Astrocyte (in vitro differentiated cells and primary cell): ENCODE measurements at regions not wholly inside any gene's neighbourhood (a gene's known extent, or its start where the extent isn't known, plus 50 kb on each side); places are given as distances from the start of the nearest gene placed in this dataset.
"Not testable (repeated sequence)": the region's sequence is repeated elsewhere in the genome, so short reads cannot be mapped to it uniquely, and the experiment has no call there.

Experiments
- DNase-seq: peaks from one replicate; pipeline ENCODE4 v3.0.0-alpha.2; 2010; ENCODE audit warnings: low read depth
- FAIRE-seq: peaks from 2 replicates; lab custom pipeline; 2011; peaks lifted over from hg19 to GRCh38; lab: Jason Lieb, UNC
- H2AFZ ChIP-seq: 2 replicates; pipeline ENCODE4 v1.6.0; 2012; ENCODE audit warnings: low read depth, low read length, inconsistent platforms
- H3K27ac ChIP-seq: 2 replicates; pipeline ENCODE4 v1.5.1; 2011; ENCODE audit warnings: low read depth, low read length, inconsistent platforms
- H3K27me3 ChIP-seq: 2 replicates; pipeline ENCODE4 v1.6.0; 2011; ENCODE audit warnings: low read length, inconsistent platforms; ENCODE audit not compliant: insufficient read depth
- H3K36me3 ChIP-seq: 2 replicates; pipeline ENCODE4 v1.5.1; 2011; ENCODE audit warnings: low read length, inconsistent platforms; ENCODE audit not compliant: insufficient read depth
- H3K4me1 ChIP-seq: 2 replicates; pipeline ENCODE4 v1.5.1; 2011; ENCODE audit warnings: low read length, inconsistent platforms; ENCODE audit not compliant: insufficient read depth
- H3K4me2 ChIP-seq: 2 replicates; pipeline ENCODE4 v1.6.0; 2012; ENCODE audit warnings: low read length, inconsistent platforms
- H3K4me3 ChIP-seq: 2 replicates; pipeline ENCODE4 v1.5.1; 2011; ENCODE audit warnings: low read depth, mild to moderate bottlenecking, low read length, inconsistent platforms; ENCODE audit not compliant: insufficient read depth
- H3K79me2 ChIP-seq: 2 replicates; pipeline ENCODE4 v1.6.0; 2012; ENCODE audit warnings: mild to moderate bottlenecking, low read length, inconsistent platforms; ENCODE audit not compliant: insufficient read depth
- H3K9ac ChIP-seq: 2 replicates; pipeline ENCODE4 v1.6.0; 2012; ENCODE audit warnings: mild to moderate bottlenecking, low read length, inconsistent platforms
- H3K9me3 ChIP-seq: 2 replicates; pipeline ENCODE4 v1.5.1; 2012; ENCODE audit warnings: low read depth, mild to moderate bottlenecking, low read length, inconsistent platforms; ENCODE audit not compliant: insufficient read depth
- H4K20me1 ChIP-seq: 2 replicates; pipeline ENCODE4 v1.6.0; 2012; ENCODE audit warnings: low read length, inconsistent platforms; ENCODE audit not compliant: insufficient read depth
- H3K27ac Mint-ChIP-seq: one replicate; pipeline ENCODE4 v1.8.0; 2021; ENCODE audit warnings: mild to moderate bottlenecking, mixed read lengths; ENCODE audit not compliant: unreplicated experiment
- H3K27me3 Mint-ChIP-seq: one replicate; pipeline ENCODE4 v1.8.0; 2021; ENCODE audit warnings: low read depth, mixed read lengths; ENCODE audit not compliant: unreplicated experiment
- H3K36me3 Mint-ChIP-seq: one replicate; pipeline ENCODE4 v1.8.0; 2021; ENCODE audit warnings: low read depth, mixed read lengths; ENCODE audit not compliant: unreplicated experiment
- H3K4me1 Mint-ChIP-seq: one replicate; pipeline ENCODE4 v1.8.0; 2021; ENCODE audit warnings: low read depth, mixed read lengths; ENCODE audit not compliant: unreplicated experiment
- H3K4me3 Mint-ChIP-seq: one replicate; pipeline ENCODE4 v1.8.0; 2021; ENCODE audit warnings: mild to moderate bottlenecking, moderate library complexity, mixed read lengths; ENCODE audit not compliant: unreplicated experiment
- H3K9me3 Mint-ChIP-seq: one replicate; pipeline ENCODE4 v1.8.0; 2021; ENCODE audit warnings: mild to moderate bottlenecking, mixed read lengths; ENCODE audit not compliant: unreplicated experiment
- EZH2 ChIP-seq: IDR thresholded peaks from 2 replicates; pipeline ENCODE4 v1.6.1; 2012; ENCODE audit warnings: mild to moderate bottlenecking, low read length, inconsistent platforms; ENCODE audit not compliant: insufficient read depth
- TF ChIP-seq, protein P1 (sequence below): IDR thresholded peaks from 2 replicates; pipeline ENCODE4 v1.5.1; 2011; ENCODE audit warnings: low read depth, mild to moderate bottlenecking, inconsistent platforms, low read length, moderate library complexity; ENCODE audit not compliant: insufficient read depth

DNA sequence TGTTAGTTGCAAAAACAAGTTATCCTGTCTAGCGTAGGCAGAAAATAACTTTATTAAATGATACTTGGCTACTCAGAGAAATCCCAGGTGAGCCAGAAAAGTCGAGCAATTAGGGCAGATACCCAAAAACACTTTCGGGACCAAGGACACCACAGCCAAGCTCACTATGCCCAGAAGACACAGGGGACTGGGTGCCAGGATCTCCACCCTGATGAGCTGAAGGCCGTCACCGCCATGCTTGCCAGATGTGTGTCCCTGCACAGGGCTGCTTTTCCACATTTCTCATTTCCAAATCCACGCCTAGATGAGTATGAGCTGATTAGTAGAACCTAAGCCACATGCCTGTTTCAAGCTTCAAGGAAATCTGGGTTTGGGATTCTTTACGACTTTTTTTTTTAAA, 214.0 kb upstream of the SMLR1 start:
- Histone ChIP-seq H3K4me3 (no peak overlapping the region), H4K20me1 (no peaks in the 10 kb centered on the region), H3K9me3 (no peaks in the 10 kb centered on the region), H3K36me3 (no peaks in the 10 kb centered on the region), H3K9ac (no peak overlapping the region), H3K4me2 (no peak overlapping the region), H2AFZ (no peak overlapping the region), H3K79me2 (no peaks in the 10 kb centered on the region), H3K27ac (no peak overlapping the region), H3K27me3 (no peaks in the 10 kb centered on the region), H3K4me1 (no peaks in the 10 kb centered on the region)
- TF ChIP-seq, protein P1, sequence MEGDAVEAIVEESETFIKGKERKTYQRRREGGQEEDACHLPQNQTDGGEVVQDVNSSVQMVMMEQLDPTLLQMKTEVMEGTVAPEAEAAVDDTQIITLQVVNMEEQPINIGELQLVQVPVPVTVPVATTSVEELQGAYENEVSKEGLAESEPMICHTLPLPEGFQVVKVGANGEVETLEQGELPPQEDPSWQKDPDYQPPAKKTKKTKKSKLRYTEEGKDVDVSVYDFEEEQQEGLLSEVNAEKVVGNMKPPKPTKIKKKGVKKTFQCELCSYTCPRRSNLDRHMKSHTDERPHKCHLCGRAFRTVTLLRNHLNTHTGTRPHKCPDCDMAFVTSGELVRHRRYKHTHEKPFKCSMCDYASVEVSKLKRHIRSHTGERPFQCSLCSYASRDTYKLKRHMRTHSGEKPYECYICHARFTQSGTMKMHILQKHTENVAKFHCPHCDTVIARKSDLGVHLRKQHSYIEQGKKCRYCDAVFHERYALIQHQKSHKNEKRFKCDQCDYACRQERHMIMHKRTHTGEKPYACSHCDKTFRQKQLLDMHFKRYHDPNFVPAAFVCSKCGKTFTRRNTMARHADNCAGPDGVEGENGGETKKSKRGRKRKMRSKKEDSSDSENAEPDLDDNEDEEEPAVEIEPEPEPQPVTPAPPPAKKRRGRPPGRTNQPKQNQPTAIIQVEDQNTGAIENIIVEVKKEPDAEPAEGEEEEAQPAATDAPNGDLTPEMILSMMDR = no peak
- TF ChIP-seq EZH2 = no peak
- no peak overlapping the region for H3K4me3 Mint-ChIP-seq
- peaks cover 2% of the 10 kb centered on the region for H3K9me3 Mint-ChIP-seq
- no peaks in the 10 kb centered on the region for H3K4me1 Mint-ChIP-seq
- no peaks in the 10 kb centered on the region for H3K36me3 Mint-ChIP-seq
- H3K27ac Mint-ChIP-seq = no peak overlapping the region
- DNase-seq (no peak), FAIRE-seq (no peak)
- H3K27me3 Mint-ChIP-seq = no peaks in the 10 kb centered on the region

DNA sequence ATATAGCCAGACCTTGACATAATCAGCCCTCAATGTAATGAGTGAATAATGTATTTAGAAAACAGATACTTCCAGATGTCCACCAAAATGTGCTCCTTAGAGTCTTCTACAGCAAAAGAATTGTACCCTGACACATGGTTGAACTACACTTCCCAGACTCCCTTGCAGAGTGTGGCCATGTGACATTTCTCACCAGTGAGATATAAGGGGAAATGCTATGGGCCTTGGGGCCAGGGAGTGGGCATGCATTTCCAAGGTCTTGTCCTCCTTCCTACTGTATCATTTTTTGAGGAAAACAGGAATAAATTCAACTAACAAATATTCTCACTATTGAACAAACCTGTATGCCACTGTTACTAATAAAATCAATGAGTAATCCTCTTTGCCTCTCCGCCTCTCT, 211.4 kb upstream of the SMLR1 start:
- TF ChIP-seq, protein P1 = no peak
- no peak for TF ChIP-seq EZH2
- H3K79me2 ChIP-seq = no peaks in the 10 kb centered on the region
- H3K9me3 ChIP-seq = no peaks in the 10 kb centered on the region
- peaks cover 2% of the 10 kb centered on the region for H3K9me3 Mint-ChIP-seq
- no peak overlapping the region for H3K27ac ChIP-seq
- FAIRE-seq (no peak), DNase-seq (no peak)
- H3K4me1 Mint-ChIP-seq = no peaks in the 10 kb centered on the region
- no peak overlapping the region for H3K4me3 ChIP-seq
- no peak overlapping the region for H3K4me2 ChIP-seq
- H3K9ac ChIP-seq = no peak overlapping the region
- no peak overlapping the region for H3K4me3 Mint-ChIP-seq
- no peaks in the 10 kb centered on the region for H3K27me3 Mint-ChIP-seq
- H4K20me1 ChIP-seq = no peaks in the 10 kb centered on the region
- H3K27me3 ChIP-seq = no peaks in the 10 kb centered on the region
- H2AFZ ChIP-seq = no peak overlapping the region
- H3K36me3 ChIP-seq = no peaks in the 10 kb centered on the region
- H3K27ac Mint-ChIP-seq = no peak overlapping the region
- no peaks in the 10 kb centered on the region for H3K36me3 Mint-ChIP-seq
- H3K4me1 ChIP-seq = no peaks in the 10 kb centered on the region

DNA sequence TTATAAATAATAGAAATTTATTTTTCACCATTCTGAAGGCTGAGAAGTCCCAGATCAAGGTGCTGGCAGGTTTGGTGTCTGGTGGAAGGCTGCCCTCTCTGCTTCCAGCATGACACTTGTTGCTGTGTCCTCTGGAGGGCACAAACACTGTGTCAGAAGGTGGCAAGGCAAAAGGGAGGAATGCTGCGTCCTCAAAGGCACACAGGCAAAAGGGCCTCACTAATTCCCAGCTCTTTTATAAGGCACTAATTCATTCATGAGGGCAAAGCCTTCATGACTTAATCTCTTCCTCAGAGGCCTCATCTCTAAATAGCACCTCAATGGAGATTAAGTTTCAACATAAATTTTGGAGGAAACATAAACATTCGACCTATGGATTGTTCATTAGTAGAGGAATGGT, 209.5 kb upstream of the SMLR1 start:
- Mint-ChIP-seq H3K9me3 (peaks cover 2% of the 10 kb centered on the region), H3K36me3 (no peaks in the 10 kb centered on the region), H3K27ac (no peak overlapping the region), H3K4me3 (no peak overlapping the region), H3K27me3 (no peaks in the 10 kb centered on the region), H3K4me1 (peaks cover 2% of the 10 kb centered on the region)
- Histone ChIP-seq H3K36me3 (no peaks in the 10 kb centered on the region), H2AFZ (no peak overlapping the region), H3K4me1 (no peaks in the 10 kb centered on the region), H3K79me2 (no peaks in the 10 kb centered on the region), H3K4me2 (no peak overlapping the region), H3K27me3 (no peaks in the 10 kb centered on the region), H3K4me3 (no peak overlapping the region), H4K20me1 (no peaks in the 10 kb centered on the region), H3K9ac (no peak overlapping the region), H3K27ac (no peak overlapping the region), H3K9me3 (no peaks in the 10 kb centered on the region)
- FAIRE-seq (no peak), DNase-seq (no peak)
- TF ChIP-seq, protein P1 = no peak
- TF ChIP-seq EZH2 = no peak

DNA sequence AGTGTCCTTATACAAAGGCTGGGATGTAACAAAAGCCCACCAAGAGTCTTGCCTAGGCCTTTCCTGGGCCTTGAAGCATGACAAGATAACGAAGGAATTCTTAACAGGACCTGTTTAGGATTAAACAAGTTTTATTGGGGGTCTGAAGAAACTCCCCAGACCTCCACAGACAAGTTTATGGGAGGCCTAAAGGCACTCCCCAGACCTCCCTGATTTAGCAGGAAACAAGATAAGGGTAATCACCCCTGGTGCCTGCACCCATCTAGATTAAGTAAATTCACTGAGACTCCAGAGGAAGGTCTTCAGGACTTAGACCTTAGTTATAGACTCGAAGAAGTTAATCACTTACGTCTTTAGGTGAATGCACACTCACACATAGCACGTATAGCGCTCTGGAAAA, 208.4 kb upstream of the SMLR1 start:
- H3K4me1 Mint-ChIP-seq, H3K27me3 Mint-ChIP-seq, H3K9me3 ChIP-seq, H3K4me3 ChIP-seq, H3K27ac ChIP-seq, H3K4me1 ChIP-seq, H3K4me2 ChIP-seq, DNase-seq, H3K79me2 ChIP-seq, FAIRE-seq, H3K9me3 Mint-ChIP-seq, H3K27me3 ChIP-seq, H3K9ac ChIP-seq, H3K36me3 Mint-ChIP-seq, H3K27ac Mint-ChIP-seq, H4K20me1 ChIP-seq, H3K36me3 ChIP-seq, H2AFZ ChIP-seq, H3K4me3 Mint-ChIP-seq: not testable (repeated sequence)
